Uterus (tissue), 2 donors: ENCODE measurements at regions not wholly inside any gene's neighbourhood (a gene's known extent, or its start where the extent isn't known, plus 50 kb on each side); places are given as distances from the start of the nearest gene placed in this dataset.

Source experiments
- CTCF ChIP-seq, 4 experiments: fragments of 200-600 bp in 2 of 4; fragments of 450-650 bp in 2 of 4; sonication (generic) in 2 of 4; IDR thresholded peaks; one replicate each; pipeline ENCODE4 v1.5.1; 2016 to 2019; ENCODE audit warnings: antibody characterized with exemption in 4 of 4, mild to moderate bottlenecking in 2 of 4, moderate library complexity in 1 of 4
- POLR2A ChIP-seq, 2 donors: fragments of 450-650 bp; IDR thresholded peaks; one replicate each; pipeline ENCODE4 v1.6.1; 2016; ENCODE audit warnings: antibody characterized with exemption in 2 of 2, mild to moderate bottlenecking in 1 of 2, moderate library complexity in 1 of 2

- TF ChIP-seq CTCF (IDR thresholded peaks at IDR 0.05) (no peak), POLR2A (IDR thresholded peaks at IDR 0.05) (no peak)
These were observed 201.5 kb upstream of the ESRRG start for GRCh38 chr1:216924732-216925131.
